CMK (cell line): ENCODE measurements at regions not wholly inside any gene's neighbourhood (a gene's known extent, or its start where the extent isn't known, plus 50 kb on each side); places are given as distances from the start of the nearest gene placed in this dataset.

Experiments used
- DNase-seq: peaks from one replicate; pipeline ENCODE4 v3.0.0-alpha.2; 2010; ENCODE audit warnings: low read depth

DNA sequence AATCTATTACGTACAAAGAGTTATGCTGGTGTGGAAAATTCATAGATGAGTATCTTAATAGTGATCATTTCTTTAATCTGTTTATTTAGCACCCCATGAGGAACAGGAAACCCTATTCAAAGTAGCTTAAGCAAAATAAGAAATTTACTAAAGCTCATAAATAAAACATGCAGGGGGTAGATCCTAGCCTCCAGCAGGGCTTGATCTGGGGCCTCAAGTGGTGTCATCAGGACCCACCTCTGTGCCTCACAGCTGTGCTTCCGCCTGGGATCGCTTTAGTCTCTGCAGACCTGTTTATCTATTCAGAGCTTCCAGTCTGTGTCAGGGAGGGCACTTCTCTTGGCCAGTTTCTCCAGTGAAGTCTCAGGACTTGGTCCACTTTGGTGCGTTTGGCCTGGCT is 171.0 kb upstream of the SLC24A5 start:
- DNase-seq = no peak

DNA sequence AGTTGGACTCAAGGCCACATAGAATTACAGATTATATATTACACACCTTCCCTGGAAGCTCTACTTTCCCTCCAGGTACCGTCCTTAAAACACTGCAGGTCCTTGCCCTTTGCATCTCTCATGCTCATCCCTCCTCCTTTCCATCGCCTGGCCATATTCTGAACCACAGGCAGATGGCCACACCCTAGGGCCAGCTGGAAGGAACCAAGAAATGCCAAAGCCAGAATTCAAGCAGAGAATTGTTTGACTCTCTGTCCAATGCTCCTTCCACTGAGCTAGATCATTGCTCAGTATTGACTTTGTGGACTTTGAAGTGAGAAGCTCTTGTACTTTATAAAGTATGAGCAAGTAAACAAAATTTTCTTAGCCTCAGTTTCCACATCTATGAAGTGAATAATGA is 170.3 kb upstream of the SLC24A5 start:
- DNase-seq = no peak

DNA sequence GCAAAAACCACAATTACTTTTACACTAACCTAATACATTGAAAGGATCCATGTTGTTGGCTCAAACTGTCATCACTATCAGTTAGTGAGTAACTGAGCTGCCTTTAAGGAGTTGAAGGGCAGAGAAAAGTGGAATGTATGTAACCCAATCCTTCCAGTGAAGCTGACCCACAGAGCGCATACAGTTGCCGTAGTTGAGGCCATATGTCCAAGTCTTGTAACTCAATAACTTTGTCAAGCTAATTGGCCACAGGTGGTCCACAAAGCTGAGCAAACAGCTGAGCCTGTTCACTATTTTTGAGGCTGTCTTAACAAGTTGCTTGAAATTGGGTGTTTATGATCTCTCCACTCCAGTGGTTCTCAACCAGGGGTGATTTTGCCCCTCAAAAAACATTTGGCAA is 169.0 kb upstream of the SLC24A5 start:
- no peak for DNase-seq

GRCh38 chr15:47954196-47954595 is 166.6 kb upstream of the SLC24A5 start:
- DNase-seq = no peak

DNA sequence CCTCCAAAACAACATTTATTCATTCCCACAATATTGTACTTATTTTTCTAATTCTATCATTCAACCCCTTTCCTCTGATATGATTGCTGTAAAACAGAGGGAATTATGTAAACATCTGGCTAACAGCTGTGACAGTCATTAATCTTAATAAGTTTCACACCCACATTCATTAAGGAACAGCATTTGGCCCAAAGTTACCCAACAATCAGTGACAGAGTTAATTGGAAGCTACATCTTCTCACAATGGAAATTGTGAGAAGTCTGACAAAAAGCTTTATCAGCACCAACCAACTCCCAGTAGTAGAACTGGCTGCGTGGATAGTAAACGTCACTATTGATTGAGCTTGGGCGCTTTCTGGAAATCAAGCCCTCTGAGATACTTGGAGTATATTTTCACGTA is 165.8 kb upstream of the SLC24A5 start:
- DNase-seq = no peak

GRCh38 chr15:47959617-47960413 is 161.0 kb upstream of the SLC24A5 start:
- no peak for DNase-seq

GRCh38 chr15:47961401-47962090 is 159.2 kb upstream of the SLC24A5 start:
- DNase-seq = no peak

DNA sequence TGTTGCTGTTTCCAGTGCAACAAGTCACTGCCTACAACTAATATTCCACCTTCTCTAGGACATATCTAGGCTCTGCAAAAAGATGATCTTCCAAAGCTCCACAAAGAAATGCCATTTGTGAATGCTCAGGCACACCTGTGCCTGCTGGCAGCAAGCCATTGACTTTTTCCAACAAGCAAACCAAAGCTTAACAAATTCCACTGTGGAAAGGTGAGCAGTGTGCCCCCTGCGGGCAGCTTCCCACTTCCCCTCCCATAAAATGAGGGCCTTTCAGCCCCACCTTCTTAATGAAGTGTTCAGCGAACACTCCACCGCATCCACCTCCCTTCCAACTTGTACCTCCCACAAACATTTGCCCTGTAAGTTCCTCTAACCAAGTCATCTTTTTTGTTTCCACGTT is 157.5 kb upstream of the SLC24A5 start:
- DNase-seq = no peak

DNA sequence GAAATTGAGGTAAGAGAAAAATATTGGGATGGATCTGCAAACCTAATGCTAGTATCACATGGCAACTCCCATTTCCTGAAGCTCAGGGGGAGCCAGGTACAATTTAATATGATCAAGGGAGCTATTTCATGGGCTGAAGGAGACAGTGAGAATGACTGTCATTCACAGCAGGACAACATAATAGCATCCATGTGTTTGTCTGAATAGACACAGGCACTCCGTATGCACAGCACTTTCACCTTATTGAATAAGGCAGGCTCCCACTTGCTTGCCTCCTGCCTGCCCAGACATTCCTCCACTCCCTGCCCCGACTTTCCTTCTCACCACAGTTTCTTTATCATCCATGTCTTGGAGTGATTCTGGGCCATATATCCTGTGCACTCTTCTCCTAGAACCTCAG is 156.6 kb upstream of the SLC24A5 start:
- DNase-seq = no peak

DNA sequence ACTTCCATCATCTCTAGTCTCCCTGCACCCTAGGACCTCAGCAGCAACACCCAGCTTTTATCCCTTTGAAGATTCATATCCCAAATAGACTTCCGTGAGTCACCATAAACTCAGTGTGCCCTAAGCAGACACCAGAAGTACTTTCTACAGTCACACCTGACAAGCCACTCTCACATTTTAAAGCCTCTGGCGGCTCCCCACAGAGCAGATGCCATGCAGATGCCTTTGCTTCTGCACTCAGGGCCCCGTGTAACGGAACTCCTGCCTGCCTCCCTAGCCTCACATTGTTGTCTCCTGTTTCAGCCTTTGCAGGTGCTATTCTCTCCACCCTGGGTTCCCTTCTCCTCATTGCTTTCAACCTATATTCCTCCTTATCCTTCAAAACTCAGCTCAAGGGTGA is 155.5 kb upstream of the SLC24A5 start:
- no peak for DNase-seq

DNA sequence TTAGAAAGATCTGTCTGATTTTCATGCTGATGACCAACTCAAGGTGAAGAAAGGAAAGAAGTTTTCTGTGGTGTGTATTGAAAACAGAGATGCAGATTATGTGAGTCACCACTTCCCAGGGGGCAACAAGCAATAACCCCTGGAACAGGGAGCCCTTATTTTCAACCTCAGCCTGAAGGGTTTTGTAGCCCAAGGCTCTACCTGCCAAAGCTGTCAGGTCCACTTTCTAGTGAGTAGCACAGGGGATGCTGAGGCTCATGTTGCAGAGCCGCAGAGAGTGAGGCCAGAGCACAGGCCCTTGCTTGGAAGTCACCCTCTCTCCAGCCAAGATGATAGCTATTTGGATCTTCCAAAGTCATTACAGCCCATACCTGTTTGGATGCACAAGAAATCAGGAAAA is 152.2 kb upstream of the SLC24A5 start:
- no peak for DNase-seq

DNA sequence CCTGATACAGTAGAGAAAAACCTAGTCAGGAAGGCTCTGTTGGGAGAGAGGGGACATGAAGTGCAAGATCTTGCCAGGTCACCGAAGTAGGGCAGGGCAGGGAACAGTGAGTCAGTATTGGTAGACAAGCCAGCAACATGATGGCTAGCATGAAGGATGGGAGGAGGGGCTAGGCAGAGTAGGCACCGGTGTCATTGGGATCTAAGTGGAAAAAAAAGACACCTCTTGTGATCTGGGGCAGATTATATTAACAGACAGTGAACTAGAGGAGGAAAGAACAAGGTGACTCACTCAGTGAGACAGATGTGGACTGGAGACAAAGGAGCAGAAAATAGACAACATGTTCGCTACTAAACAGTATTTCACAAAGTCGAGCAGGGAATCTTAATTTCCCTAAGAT is 149.2 kb upstream of the SLC24A5 start:
- no peak for DNase-seq

- DNase-seq = no peak
Measured at GRCh38 chr15:47972738-47973137, 148.1 kb upstream of the SLC24A5 start.

DNA sequence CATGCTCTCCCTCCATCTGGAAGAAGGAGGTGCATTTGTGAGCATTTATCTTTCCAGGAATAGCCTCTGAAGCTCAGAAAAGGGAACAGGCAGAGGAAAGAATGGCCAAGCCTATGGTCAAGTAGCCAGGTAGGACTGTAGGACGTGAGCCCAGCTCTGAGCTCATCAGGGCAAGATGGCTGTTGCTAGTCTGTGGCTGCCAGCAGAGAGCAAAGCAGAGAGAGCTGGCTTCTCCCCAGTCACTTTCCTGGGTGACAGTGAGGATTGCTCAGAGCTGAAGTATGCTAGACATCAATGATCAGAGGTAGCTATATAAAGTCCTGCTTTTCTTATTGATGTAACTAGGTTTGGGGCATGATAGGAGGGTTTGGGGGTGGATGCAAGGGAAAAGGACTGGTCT is 146.1 kb upstream of the SLC24A5 start:
- DNase-seq = no peak

DNA sequence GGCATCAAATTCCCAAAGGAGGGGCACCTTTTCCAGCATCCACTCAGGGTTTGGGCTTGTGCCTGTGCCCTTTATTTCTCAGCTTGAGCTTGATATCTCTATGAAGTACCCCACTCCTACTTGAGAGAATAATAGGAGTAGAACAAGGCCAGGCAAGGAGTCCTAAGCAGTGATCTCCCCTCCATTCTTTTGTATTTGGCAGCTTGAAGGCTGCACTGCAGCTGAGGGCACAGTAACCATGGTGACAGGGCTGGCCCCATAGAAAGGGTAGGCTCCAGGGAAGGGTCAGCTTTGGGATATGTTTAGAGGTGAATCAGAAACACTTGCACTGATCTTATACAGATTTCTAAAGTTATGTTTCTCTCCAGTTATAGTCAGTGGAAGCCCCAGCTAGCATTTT is 145.4 kb upstream of the SLC24A5 start:
- DNase-seq = no peak

DNA sequence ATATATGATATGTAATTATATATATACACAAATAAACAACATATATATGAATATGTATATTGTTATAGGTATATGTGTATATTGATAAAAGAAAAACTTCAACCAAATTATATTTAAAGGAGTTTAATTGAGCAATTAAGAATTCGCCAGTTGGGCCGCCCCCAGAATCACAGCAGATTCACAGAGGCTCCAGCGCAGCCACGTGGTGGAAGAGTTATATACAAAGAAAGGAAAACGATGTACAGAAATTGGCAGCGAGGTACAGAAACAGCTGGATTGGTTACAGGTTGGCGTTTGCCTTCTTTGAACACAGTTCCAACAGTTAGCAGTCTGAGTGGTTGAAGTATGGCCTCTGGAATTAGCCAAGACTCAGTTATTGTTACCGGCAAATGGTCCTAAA is 137.3 kb upstream of the SLC24A5 start:
- no peak for DNase-seq

DNA sequence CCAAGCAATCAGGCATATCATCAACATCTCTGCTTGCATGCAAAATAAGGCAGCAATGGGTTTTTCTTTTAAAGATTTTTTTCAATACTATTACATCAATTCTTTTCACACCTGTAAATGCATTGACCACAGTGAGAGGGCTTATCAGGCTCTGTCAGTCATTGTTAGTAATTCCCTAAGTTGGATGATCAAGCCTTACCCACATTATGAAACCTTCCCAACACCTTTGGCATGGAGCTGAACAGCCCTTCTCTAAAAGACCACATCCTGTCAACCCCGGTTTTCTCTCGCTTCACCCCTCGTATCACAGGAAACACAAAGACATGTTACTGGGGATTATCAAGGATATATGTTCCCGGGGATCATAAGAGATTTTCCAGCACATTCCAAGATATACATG is 135.2 kb upstream of the SLC24A5 start:
- no peak for DNase-seq

GRCh38 chr15:47987461-47987860 is 133.3 kb upstream of the SLC24A5 start:
- DNase-seq = no peak

GRCh38 chr15:47987908-47988532 is 132.8 kb upstream of the SLC24A5 start:
- peak; percentile 2 for DNase-seq

DNA sequence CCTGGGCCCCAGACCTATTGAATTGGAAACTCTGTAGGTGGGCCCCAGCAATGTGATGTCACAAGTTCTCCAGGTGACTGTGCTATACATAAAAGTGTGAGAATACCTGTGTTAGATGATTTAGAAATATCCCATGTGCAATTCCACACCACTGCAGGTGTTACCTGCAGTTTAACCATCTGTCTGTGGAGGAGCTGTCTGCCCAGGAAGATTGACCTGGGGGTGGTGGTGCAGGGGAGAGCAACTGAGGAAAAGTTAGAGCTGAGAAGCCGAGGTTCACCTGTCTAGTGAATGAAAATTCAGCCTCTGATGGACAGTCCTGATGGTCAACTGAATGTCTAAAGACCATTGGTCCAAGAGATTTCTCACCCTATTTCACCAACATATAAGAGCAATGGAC is 132.2 kb upstream of the SLC24A5 start:
- no peak for DNase-seq

DNA sequence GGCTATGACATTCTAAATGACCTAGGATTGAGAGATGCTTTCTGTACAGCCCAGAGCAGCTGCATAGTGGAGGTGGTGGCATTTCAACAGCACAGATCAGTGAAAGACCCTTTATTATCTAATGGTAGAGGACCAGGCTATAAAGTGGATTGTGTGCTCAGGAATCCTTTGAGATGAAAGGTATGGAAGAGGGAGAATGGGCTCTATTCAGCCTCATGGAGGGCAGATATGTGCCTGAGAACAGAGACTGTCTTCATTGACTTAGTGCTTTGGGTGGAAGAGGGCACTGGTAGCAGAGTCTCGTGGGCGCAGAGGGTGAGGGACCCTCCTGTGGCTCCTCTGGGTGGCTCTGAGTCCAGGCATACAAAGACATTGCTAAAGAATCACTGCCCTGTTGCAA is 130.0 kb upstream of the SLC24A5 start:
- no peak for DNase-seq

GRCh38 chr15:47991357-47991756 is 129.4 kb upstream of the SLC24A5 start:
- DNase-seq = no peak

- DNase-seq = no peak
Measured at GRCh38 chr15:47993051-47993450, 127.7 kb upstream of the SLC24A5 start.
